ENCODE measurements at regions not wholly inside any gene's neighbourhood (a gene's known extent, or its start where the extent isn't known, plus 50 kb on each side); places are given as distances from the start of the nearest gene placed in this dataset. TPM values are rescaled to one million over a fixed set of nuclear protein-coding genes. Genes with fewer than 3 reads are reported as not detected.
"Not testable (repeated sequence)": the region's sequence is repeated elsewhere in the genome, so short reads cannot be mapped to it uniquely, and the experiment has no call there.

DNA sequence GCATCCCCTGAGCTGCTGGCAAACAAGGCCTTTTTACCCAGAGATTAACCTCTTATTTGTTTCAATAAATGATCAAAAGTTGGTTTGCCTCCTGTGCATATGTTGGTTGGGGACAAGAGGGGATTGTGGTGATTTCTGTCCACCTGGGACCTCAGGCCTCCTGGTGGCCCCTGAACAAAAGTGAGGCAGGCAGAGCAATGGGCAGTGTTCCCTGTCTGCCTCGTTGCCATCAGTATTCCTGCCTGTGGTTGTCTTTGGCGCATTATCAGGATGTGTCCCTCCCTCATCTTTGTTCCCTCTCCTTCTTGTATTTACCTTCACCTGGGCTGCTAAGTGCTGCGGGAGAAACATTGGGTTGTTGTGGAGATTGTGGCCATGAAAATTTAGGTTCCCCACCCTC lies 65.3 kb upstream of the DRD5 start:
- H3K4me1 ChIP-seq (ENCODE audit: control insufficient read depth in 4 of 4, insufficient read depth in 4 of 4, low read length in 3 of 4), result no peaks in the 10 kb centered on the region
- no peak overlapping the region for H3K27ac ChIP-seq (ENCODE audit: low read depth in 1 of 2, low read length in 2 of 2)
- TF ChIP-seq JUND (IDR thresholded peaks at IDR 0.05), result no peak
- TF ChIP-seq, protein P1, sequence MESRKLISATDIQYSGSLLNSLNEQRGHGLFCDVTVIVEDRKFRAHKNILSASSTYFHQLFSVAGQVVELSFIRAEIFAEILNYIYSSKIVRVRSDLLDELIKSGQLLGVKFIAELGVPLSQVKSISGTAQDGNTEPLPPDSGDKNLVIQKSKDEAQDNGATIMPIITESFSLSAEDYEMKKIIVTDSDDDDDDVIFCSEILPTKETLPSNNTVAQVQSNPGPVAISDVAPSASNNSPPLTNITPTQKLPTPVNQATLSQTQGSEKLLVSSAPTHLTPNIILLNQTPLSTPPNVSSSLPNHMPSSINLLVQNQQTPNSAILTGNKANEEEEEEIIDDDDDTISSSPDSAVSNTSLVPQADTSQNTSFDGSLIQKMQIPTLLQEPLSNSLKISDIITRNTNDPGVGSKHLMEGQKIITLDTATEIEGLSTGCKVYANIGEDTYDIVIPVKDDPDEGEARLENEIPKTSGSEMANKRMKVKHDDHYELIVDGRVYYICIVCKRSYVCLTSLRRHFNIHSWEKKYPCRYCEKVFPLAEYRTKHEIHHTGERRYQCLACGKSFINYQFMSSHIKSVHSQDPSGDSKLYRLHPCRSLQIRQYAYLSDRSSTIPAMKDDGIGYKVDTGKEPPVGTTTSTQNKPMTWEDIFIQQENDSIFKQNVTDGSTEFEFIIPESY (IDR thresholded peaks at IDR 0.05), result no peak
- no peak overlapping the region for H3K9ac ChIP-seq (ENCODE audit: low read depth in 1 of 2, low read length in 2 of 2)
- DNase-seq (ENCODE audit: low spot score), result no peak
- no peaks in the 10 kb centered on the region for H3K36me3 ChIP-seq (ENCODE audit: control insufficient read depth in 4 of 4, insufficient read depth in 3 of 4, low read depth in 1 of 4, low read length in 3 of 4)
- H3K27me3 ChIP-seq (ENCODE audit: control insufficient read depth in 4 of 4, insufficient read depth in 4 of 4, low read length in 3 of 4), result no peaks in the 10 kb centered on the region
- WGBS, result 36% methylated on average over 3 of the region's 3 CpGs
- no peak overlapping the region for H3K4me3 ChIP-seq (ENCODE audit: low read depth in 1 of 3, low read length in 3 of 3)
- H3K9me3 ChIP-seq (ENCODE audit: control insufficient read depth in 4 of 4, low read length in 3 of 4), result no peaks in the 10 kb centered on the region

DNA sequence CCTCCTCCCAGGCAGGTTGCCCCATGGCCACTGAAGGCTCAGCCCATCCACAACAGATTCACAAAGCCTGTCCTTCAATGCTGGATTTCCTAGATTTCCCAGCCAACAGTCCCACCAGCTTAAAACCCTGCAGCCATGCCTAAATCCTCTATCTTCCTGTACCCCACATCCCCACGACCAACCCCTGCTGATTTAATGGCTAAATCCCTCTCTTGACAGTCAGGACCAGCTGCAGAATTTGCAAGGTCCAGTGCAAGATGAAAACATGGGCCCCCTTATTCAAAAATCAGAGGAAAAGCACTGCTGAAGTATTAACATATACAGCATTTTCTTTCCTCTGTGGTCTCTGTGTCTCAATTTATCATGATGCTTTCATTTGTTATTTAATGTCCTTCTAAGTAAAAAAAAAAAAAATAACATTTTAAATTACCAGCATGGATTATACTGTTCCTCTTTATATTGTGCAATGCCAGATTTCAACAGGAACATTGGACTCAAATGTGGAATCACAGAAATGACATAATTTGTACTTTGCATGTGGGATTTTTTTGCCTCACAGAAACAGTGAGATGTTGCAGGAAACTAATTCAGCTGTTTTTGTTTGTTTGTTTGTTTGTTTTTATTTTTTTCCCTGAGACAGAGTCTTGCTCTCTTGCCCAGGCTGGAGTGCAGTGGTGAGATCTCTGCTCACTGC lies 63.0 kb upstream of the DRD5 start:
- not testable (repeated sequence) for H3K4me1 ChIP-seq (ENCODE audit: control insufficient read depth in 4 of 4, insufficient read depth in 4 of 4, low read length in 3 of 4); H3K9me3 ChIP-seq (ENCODE audit: control insufficient read depth in 4 of 4, low read length in 3 of 4); H3K27ac ChIP-seq (ENCODE audit: low read depth in 1 of 2, low read length in 2 of 2); DNase-seq (ENCODE audit: low spot score); H3K27me3 ChIP-seq (ENCODE audit: control insufficient read depth in 4 of 4, insufficient read depth in 4 of 4, low read length in 3 of 4); H3K4me3 ChIP-seq (ENCODE audit: low read depth in 1 of 3, low read length in 3 of 3); H3K9ac ChIP-seq (ENCODE audit: low read depth in 1 of 2, low read length in 2 of 2); H3K36me3 ChIP-seq (ENCODE audit: control insufficient read depth in 4 of 4, insufficient read depth in 3 of 4, low read depth in 1 of 4, low read length in 3 of 4)
- 37% methylated on average over 1 of the region's 1 CpG for WGBS
- TF ChIP-seq SP1 (IDR thresholded peaks at IDR 0.05), result peak; percentile 8
- peak; percentile 68 to 70 for TF ChIP-seq HNF4A (conservative IDR thresholded peaks at IDR 0.05)

DNA sequence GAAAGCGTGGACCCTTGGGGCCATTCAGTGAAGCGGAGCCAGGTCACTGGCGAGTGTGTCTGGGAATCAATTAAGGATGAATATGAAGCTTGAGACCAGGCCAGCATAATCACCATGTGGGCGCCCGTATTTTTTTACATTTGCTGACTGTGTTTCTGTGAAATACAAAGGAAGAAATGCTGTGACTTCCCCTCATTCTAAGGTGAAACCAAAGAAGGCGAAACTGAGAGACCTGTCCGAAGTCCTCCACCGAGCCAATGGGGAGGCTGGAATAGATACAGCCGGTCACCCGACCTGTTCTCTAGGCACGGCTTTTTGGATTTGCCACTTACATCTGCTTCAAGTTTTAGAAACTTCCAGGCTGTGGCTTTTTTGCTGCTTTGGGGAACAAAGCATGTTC lies 59.3 kb upstream of the DRD5 start:
- not testable (repeated sequence) for H3K27me3 ChIP-seq (ENCODE audit: control insufficient read depth in 4 of 4, insufficient read depth in 4 of 4, low read length in 3 of 4); H3K36me3 ChIP-seq (ENCODE audit: control insufficient read depth in 4 of 4, insufficient read depth in 3 of 4, low read depth in 1 of 4, low read length in 3 of 4); H3K4me3 ChIP-seq (ENCODE audit: low read depth in 1 of 3, low read length in 3 of 3); DNase-seq (ENCODE audit: low spot score); H3K27ac ChIP-seq (ENCODE audit: low read depth in 1 of 2, low read length in 2 of 2); H3K4me1 ChIP-seq (ENCODE audit: control insufficient read depth in 4 of 4, insufficient read depth in 4 of 4, low read length in 3 of 4); H3K9me3 ChIP-seq (ENCODE audit: control insufficient read depth in 4 of 4, low read length in 3 of 4); H3K9ac ChIP-seq (ENCODE audit: low read depth in 1 of 2, low read length in 2 of 2)
- WGBS, result 84% methylated on average over 11 of the region's 11 CpGs

Small RNA genes in the stretch of these regions (small RNA-seq; reads per million reads assigned to genes)
- gene MIR548I2 (not detected), gene RF00017 (not detected), gene SNRPCP13 (not detected)

All from liver (tissue), 8 donors.